RWPE2 (cell line): ENCODE measurements at regions not wholly inside any gene's neighbourhood (a gene's known extent, or its start where the extent isn't known, plus 50 kb on each side); places are given as distances from the start of the nearest gene placed in this dataset.
A peak's percentile ranks its signal among the peaks of the same experiment; 100 is the strongest.

Source experiments
- ATAC-seq: fragments of 200-7000 bp; cut with Tn5 transposase; 3 replicates; pipeline ENCODE4 v1.9.1; 2021; ENCODE audit warnings: low read depth
- DNase-seq: peaks from one replicate; pipeline ENCODE4 v3.0.0-alpha.2; 2020; ENCODE audit warnings: low spot score
- H3K27ac ChIP-seq: fragments of 450-650 bp; 2 replicates; pipeline ENCODE4 v1.5.1; 2017; ENCODE audit warnings: mild to moderate bottlenecking; ENCODE audit not compliant: poor library complexity, severe bottlenecking
- H3K27me3 ChIP-seq: fragments of 250-450 bp; sonication (Bioruptor Pico); 2 replicates; pipeline ENCODE4 v1.5.1; 2021; ENCODE audit warnings: mild to moderate bottlenecking, moderate library complexity; ENCODE audit not compliant: insufficient read depth, poor library complexity, severe bottlenecking
- H3K36me3 ChIP-seq: fragments of 250-450 bp; sonication (Bioruptor Pico); 2 replicates; pipeline ENCODE4 v1.5.1; 2020; ENCODE audit warnings: low read depth, mild to moderate bottlenecking, moderate library complexity
- H3K4me1 ChIP-seq: fragments of 250-450 bp; sonication (Bioruptor Pico); 2 replicates; pipeline ENCODE4 v1.5.1; 2021; ENCODE audit warnings: mild to moderate bottlenecking, moderate library complexity; ENCODE audit not compliant: insufficient read depth, poor library complexity, severe bottlenecking
- H3K4me3 ChIP-seq: fragments of 250-450 bp; sonication (Bioruptor Pico); 2 replicates; pipeline ENCODE4 v1.5.1; 2021; ENCODE audit warnings: mild to moderate bottlenecking, moderate library complexity; ENCODE audit not compliant: severe bottlenecking
- H3K9me3 ChIP-seq: fragments of 250-450 bp; sonication (Bioruptor Pico); 2 replicates; pipeline ENCODE4 v1.5.1; 2021; ENCODE audit warnings: mild to moderate bottlenecking, moderate library complexity; ENCODE audit not compliant: severe bottlenecking
- CTCF ChIP-seq: fragments of 450-650 bp; IDR thresholded peaks from one replicate; pipeline ENCODE4 v1.5.1; 2017; ENCODE audit warnings: mild to moderate bottlenecking, moderate library complexity; ENCODE audit not compliant: poor library complexity, severe bottlenecking

DNA sequence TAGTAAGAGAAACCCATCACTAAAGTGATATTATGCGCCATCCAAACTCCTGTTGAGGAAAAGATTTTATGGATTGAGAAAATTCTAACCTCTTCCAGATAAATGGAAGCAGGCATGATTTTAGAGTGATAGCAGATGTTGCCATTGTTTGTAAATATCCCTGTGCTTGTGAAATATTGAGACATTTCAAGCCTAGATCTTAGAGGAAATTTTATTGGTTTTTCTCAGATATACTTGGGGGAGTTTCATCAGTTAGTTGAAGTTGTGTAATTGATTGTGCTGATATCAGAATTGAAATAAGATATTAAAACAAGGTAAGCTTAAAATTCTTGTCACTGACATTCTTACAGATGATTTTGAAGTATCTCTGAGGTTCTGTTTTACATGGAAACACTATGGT lies 390.9 kb upstream of the FANCL start:
- Histone ChIP-seq H3K4me3 (no peak overlapping the region), H3K9me3 (no peaks in the 10 kb centered on the region), H3K36me3 (no peaks in the 10 kb centered on the region), H3K27ac (no peak overlapping the region), H3K4me1 (peaks cover 28% of the 10 kb centered on the region), H3K27me3 (no peaks in the 10 kb centered on the region)
- DNase-seq (no peak), ATAC-seq (no peak)
- no peak for TF ChIP-seq CTCF

GRCh38 chr2:58629545-58630119 lies 388.5 kb upstream of the FANCL start:
- Histone ChIP-seq H3K4me3 (no peak overlapping the region), H3K4me1 (peaks cover 20% of the 10 kb centered on the region), H3K27ac (peak overlapping the region; percentile 14), H3K36me3 (no peaks in the 10 kb centered on the region), H3K9me3 (no peaks in the 10 kb centered on the region), H3K27me3 (no peaks in the 10 kb centered on the region)
- no peak for DNase-seq
- ATAC-seq: no peak
- TF ChIP-seq CTCF: no peak

GRCh38 chr2:58620896-58621295 lies 379.8 kb upstream of the FANCL start:
- Histone ChIP-seq H3K27ac (peak overlapping the region; percentile 90), H3K27me3 (no peaks in the 10 kb centered on the region), H3K36me3 (no peaks in the 10 kb centered on the region), H3K9me3 (peaks cover 3% of the 10 kb centered on the region), H3K4me3 (no peak overlapping the region), H3K4me1 (peaks cover 21% of the 10 kb centered on the region)
- ATAC-seq (no peak), DNase-seq (no peak)
- TF ChIP-seq CTCF: no peak

- peaks cover 21% of the 10 kb centered on the region for H3K4me1 ChIP-seq
- H3K27ac ChIP-seq: peak overlapping the region; percentile 90
- H3K36me3 ChIP-seq: no peaks in the 10 kb centered on the region
- ATAC-seq (peak; percentile 99), DNase-seq (no peak)
- no peak overlapping the region for H3K4me3 ChIP-seq
- peaks cover 3% of the 10 kb centered on the region for H3K9me3 ChIP-seq
- no peak for TF ChIP-seq CTCF
- H3K27me3 ChIP-seq: no peaks in the 10 kb centered on the region
These were observed 379.0 kb upstream of the FANCL start for GRCh38 chr2:58620093-58620492.

GRCh38 chr2:58616961-58617360 lies 375.8 kb upstream of the FANCL start:
- Histone ChIP-seq H3K27me3 (no peaks in the 10 kb centered on the region), H3K4me1 (peaks cover 39% of the 10 kb centered on the region), H3K4me3 (no peak overlapping the region), H3K27ac (no peak overlapping the region), H3K9me3 (peaks cover 3% of the 10 kb centered on the region), H3K36me3 (no peaks in the 10 kb centered on the region)
- no peak for TF ChIP-seq CTCF
- no peak for ATAC-seq
- DNase-seq: no peak
